Esophagus (tissue), 2 donors: ENCODE measurements at regions not wholly inside any gene's neighbourhood (a gene's known extent, or its start where the extent isn't known, plus 50 kb on each side); places are given as distances from the start of the nearest gene placed in this dataset.

Source experiments
- H3K27ac ChIP-seq, 2 donors: one replicate each; pipeline ENCODE4 v1.5.1; 2013; ENCODE audit warnings: low read depth in 2 of 2, mild to moderate bottlenecking in 2 of 2, inconsistent platforms in 1 of 2, low read length in 1 of 2, moderate library complexity in 1 of 2
- H3K27me3 ChIP-seq, 2 donors: one replicate each; pipeline ENCODE4 v1.6.1; 2013; ENCODE audit warnings: low read length in 2 of 2, control low read depth in 1 of 2, mild to moderate bottlenecking in 1 of 2; ENCODE audit not compliant: insufficient read depth in 2 of 2, control insufficient read depth in 1 of 2
- H3K36me3 ChIP-seq, 2 donors: one replicate each; pipeline ENCODE4 v1.6.1; 2013; ENCODE audit warnings: low read length in 1 of 2; ENCODE audit not compliant: control insufficient read depth in 2 of 2, insufficient read depth in 2 of 2
- H3K4me1 ChIP-seq, 2 donors: one replicate each; pipeline ENCODE4 v1.6.1; 2013; ENCODE audit warnings: low read length in 1 of 2; ENCODE audit not compliant: control insufficient read depth in 2 of 2, insufficient read depth in 2 of 2
- H3K4me3 ChIP-seq, 2 donors: one replicate each; pipeline ENCODE4 v1.5.1; 2013; ENCODE audit warnings: low read length in 2 of 2, mild to moderate bottlenecking in 2 of 2, low read depth in 1 of 2, moderate library complexity in 1 of 2
- H3K9me3 ChIP-seq, 2 donors: one replicate each; pipeline ENCODE4 v1.6.1; 2013; ENCODE audit warnings: mild to moderate bottlenecking in 2 of 2, low read depth in 1 of 2, low read length in 1 of 2, moderate library complexity in 1 of 2; ENCODE audit not compliant: control insufficient read depth in 2 of 2, insufficient read depth in 1 of 2
- WGBS, 2 donors: extraction: QIAGEN DNeasy Blood & Tissue Kit; methylation state at CpG; one replicate each; pipeline ENCODE4 v1.1.7; 2013; 5-methylcytosine and 5-hydroxymethylcytosine counted together
- donor health status: healthy with polysubstance abuse.
- donor health status: Bipolar disorder and iron deficiency.

DNA sequence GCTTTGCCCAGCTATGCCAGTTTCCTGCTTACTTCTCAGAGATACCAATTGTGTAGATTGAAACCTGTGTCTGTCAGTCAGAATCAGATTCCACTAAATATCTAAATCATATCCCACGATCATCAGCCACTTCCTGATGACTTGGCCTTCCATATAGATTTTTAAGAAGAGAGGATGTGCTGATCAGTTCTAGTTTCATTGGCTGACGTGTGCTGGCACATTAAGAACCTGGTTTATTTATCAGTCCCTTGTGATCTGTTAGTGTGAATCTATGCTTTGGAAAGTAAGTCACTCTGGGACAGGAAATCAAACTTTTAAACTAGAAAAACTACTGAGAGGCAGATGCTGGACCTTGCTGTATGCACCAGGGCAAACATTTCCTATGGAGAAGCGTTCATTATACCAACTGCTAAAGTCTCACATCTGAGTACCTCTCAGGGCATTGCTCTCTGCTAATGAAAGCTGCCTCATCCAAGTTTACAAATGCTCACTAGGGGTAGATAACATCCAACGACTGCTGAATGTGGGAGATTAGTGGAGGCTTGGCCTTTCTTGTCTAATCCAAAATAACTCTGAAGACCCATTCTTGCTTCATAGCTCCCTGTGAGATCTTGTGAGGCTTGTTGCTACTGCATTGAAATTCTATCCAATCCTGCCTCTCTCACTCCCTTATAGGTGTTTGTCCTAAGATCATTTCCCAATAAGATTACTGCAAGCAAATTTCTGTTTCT lies 109.1 kb downstream of the ARL4A start:
- H3K4me3 ChIP-seq: no peak overlapping the region
- H3K27me3 ChIP-seq: no peaks in the 10 kb centered on the region
- WGBS, 2 donors: 69 to 71% methylated on average over 4 of the region's 4 CpGs
- no peaks in the 10 kb centered on the region for H3K36me3 ChIP-seq
- H3K4me1 ChIP-seq: peaks cover 0 to 2% of the 10 kb centered on the region in 2 donors
- no peak overlapping the region for H3K27ac ChIP-seq
- H3K9me3 ChIP-seq: no peaks in the 10 kb centered on the region

DNA sequence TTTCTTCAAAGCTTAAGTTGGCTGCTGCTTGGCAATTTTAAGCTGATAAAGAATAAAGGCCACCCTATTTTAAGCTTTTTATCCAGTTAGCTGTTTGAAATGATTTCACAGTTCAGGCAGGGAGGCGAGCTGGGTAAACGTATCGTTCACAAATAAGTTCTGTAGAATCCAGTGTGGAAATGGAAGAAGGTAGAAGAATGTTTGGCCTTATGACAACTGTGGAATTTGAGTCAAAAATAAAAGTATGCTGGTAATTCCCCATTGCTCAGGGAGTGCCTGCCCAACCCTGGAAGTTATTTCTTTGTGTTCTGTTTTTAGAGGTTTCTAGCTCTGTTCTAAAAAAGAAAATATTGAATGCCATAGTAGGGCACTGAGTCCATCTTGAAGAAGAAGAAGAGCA lies 113.1 kb downstream of the ARL4A start:
- Histone ChIP-seq H3K36me3 (no peaks in the 10 kb centered on the region), H3K27me3 (no peaks in the 10 kb centered on the region), H3K27ac (no peak overlapping the region), H3K4me1 (peaks cover 0 to 3% of the 10 kb centered on the region in 2 donors), H3K9me3 (no peaks in the 10 kb centered on the region), H3K4me3 (no peak overlapping the region)
- WGBS, 2 donors: 42 to 47% methylated on average over 3 of the region's 3 CpGs

DNA sequence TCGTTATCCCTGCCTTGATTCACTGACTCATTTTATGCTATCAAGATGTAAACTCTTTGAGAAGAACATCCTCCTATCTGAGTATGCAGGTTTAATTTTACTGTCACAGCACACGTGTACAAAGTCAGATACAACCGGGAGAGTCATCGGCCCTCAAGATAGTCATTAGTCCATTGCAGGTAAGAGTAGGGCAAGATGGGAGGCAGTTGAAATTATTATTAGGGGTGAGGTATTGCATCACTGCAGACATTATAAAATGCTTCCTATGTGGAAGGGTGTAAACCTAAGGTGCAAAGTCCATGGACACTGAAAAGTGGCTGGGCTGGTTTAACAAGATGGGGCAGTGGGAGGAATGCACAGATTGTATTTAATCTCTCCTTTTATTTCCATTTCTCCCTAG lies 113.7 kb downstream of the ARL4A start:
- Histone ChIP-seq H3K4me3 (no peak overlapping the region), H3K9me3 (no peaks in the 10 kb centered on the region), H3K27ac (no peak overlapping the region), H3K36me3 (no peaks in the 10 kb centered on the region), H3K4me1 (peaks cover 0 to 3% of the 10 kb centered on the region in 2 donors), H3K27me3 (no peaks in the 10 kb centered on the region)
- 60 to 69% methylated on average over 4 of the region's 4 CpGs for WGBS, 2 donors

DNA sequence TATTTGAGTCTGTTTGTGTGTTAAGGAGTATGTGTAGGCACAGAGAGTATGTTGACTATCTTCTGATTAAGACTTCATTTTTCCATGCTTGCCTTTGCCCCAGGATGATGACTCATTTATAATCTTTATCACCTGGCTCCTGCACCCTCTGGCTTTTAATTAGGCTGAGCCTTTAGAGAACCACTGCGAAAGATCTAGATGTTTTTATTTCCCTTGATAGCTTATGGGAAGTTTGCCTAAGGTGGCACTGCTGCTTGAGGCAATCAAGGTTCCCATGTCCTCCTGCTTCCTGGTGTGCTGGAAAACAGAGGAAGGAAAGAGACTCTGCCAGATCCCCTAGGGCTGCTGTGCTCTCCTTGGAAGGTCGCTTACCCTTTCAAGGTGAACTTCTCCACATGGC lies 114.6 kb downstream of the ARL4A start:
- H3K4me1 ChIP-seq: peaks cover 0 to 3% of the 10 kb centered on the region in 2 donors
- no peaks in the 10 kb centered on the region for H3K36me3 ChIP-seq
- H3K27me3 ChIP-seq: no peaks in the 10 kb centered on the region
- peak overlapping the region; percentile 77 to 86 for H3K27ac ChIP-seq
- H3K4me3 ChIP-seq: no peak overlapping the region
- 27 to 32% methylated on average over 2 of the region's 2 CpGs for WGBS, 2 donors
- H3K9me3 ChIP-seq: no peaks in the 10 kb centered on the region

DNA sequence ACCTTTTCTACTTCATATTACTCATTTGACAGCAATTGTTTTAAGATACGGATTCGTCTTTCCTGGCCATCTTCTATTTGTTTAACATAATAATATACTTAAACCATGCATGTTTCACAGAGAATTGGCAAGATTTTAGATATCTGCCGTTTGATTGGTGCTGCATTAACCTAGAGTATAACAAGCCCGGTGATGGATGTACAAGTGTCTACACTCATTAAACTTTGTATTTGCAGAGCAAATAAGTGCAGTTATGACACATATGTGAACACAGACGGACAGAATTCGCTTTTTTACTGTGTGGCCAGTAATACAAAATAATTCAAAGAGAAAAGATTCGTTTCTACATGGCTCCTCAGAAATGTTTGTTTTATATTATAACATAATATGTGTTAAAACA lies 116.1 kb downstream of the ARL4A start:
- 58 to 69% methylated on average over 7 of the region's 7 CpGs for WGBS, 2 donors
- no peak overlapping the region for H3K27ac ChIP-seq

DNA sequence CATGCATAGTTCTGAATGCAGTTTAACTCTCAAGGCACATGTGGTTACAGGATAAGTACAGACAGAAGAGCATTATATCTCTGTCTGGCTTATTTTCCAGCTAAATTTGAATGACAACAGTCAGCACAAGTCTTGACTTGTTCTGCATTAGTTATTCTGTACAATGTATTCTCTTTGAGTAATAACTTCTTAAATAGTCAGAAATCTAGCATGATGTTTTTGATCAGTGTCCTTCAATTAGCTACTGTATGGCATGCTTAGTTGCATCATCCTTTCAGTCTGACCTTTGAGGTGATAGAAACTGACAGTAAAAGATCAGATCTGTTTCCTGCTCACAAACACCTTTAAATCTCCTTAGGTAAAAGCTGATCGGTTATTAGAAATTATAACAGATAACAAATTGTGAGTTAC lies 118.1 kb downstream of the ARL4A start:
- H3K27ac ChIP-seq: no peak overlapping the region
- 59 to 69% methylated on average over 1 of the region's 1 CpG for WGBS, 2 donors
- peaks cover 0 to 3% of the 10 kb centered on the region in 2 donors for H3K4me1 ChIP-seq
- no peaks in the 10 kb centered on the region for H3K36me3 ChIP-seq
- H3K4me3 ChIP-seq: no peak overlapping the region
- H3K27me3 ChIP-seq: no peaks in the 10 kb centered on the region
- H3K9me3 ChIP-seq: no peaks in the 10 kb centered on the region

More for the DNA sequence above, 116.1 kb downstream of the ARL4A start:
- peaks cover 0 to 3% of the 10 kb centered on the region in 2 donors for H3K4me1 ChIP-seq
- no peaks in the 10 kb centered on the region for H3K36me3 ChIP-seq
- H3K4me3 ChIP-seq: no peak overlapping the region
- no peaks in the 10 kb centered on the region for H3K9me3 ChIP-seq
- no peaks in the 10 kb centered on the region for H3K27me3 ChIP-seq

DNA sequence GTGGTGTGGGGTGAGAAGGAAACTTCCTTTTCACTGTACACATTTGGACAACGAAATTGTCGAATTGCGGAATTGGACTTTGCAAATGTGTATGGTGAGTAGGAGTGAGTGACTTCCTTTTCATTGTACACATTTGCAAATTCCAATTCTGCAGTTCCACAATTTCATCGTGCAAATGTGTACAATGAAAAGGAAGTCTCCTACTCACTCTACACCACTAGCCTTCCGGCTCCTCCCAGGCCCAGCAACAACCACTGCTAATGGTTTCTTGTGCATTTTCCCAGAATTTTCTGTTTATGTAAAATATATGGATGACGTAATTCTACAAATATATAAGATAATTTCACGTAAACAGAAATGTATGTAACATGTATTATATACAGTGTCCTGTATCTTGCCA lies 118.5 kb downstream of the ARL4A start:
- 71 to 77% methylated on average over 7 of the region's 7 CpGs for WGBS, 2 donors
- Histone ChIP-seq H3K4me3 (no peak overlapping the region), H3K4me1 (peaks cover 0 to 3% of the 10 kb centered on the region in 2 donors), H3K27me3 (no peaks in the 10 kb centered on the region), H3K36me3 (no peaks in the 10 kb centered on the region), H3K27ac (no peak overlapping the region), H3K9me3 (no peaks in the 10 kb centered on the region)

DNA sequence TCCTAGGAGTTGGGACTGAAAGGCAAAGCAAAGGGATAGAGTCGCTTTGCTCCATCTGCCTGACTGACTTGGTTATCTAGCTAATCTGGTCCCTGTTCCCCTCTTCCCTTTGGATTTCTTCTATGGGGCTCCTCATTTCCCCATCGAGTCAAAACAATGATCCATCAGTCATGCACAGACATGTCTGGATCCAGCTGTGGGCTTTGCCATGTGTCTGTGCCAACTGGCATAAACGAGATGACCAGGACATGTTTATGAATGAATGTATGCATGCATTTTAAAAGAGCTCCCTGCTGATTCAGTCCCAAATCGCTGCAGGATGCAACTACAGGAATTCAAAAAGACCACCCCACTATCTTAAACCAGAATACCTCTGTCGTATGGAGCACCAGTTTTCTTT lies 122.0 kb downstream of the ARL4A start:
- H3K27me3 ChIP-seq: no peaks in the 10 kb centered on the region
- H3K27ac ChIP-seq: no peak overlapping the region
- H3K36me3 ChIP-seq: no peaks in the 10 kb centered on the region
- no peaks in the 10 kb centered on the region for H3K9me3 ChIP-seq
- H3K4me3 ChIP-seq: no peak overlapping the region
- WGBS, 2 donors: 43 to 57% methylated on average over 5 of the region's 5 CpGs
- H3K4me1 ChIP-seq: no peaks in the 10 kb centered on the region

DNA sequence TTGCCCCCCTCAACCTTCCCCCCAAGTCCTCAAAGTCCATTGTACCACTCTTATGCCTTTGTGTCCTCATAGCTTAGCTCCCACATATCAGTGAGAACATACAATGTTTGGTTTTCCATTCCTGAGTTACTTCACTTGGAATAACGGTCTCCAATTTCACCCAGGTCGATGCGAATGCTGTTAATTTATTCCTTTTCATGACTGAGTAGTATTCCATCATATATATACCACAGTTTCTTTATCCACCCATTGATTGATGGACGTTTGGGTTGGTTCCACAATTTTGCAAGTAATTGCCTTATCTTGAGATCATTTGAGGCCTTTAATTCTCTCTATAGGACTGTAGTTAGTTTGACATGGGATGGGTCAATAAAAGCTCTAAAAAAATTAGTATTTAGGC lies 124.7 kb downstream of the ARL4A start:
- no peak overlapping the region for H3K4me3 ChIP-seq
- WGBS, 2 donors: 82 to 85% methylated on average over 4 of the region's 4 CpGs

DNA sequence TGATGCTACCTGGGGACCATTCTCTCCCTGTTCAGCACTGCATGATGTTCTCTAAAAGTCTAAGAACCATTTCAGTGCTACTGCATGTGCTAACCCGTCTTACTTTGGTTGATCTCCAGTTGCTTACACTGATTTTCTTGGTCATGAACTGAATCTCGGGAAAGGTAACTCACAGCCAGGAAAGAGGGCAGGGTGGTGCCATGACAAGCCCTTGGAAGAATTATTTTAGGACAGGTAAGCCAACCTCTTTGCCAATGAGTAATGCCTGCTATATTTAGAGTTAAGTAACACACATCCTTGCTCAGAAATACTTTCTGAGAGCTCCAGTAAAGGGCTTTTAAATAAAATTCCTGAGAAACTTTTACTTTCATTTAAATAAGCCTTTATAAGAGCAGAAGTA lies 126.7 kb downstream of the ARL4A start:
- WGBS, 2 donors: 48 to 77% methylated on average over 2 of the region's 2 CpGs
- Histone ChIP-seq H3K36me3 (no peaks in the 10 kb centered on the region), H3K4me3 (no peak overlapping the region), H3K27me3 (no peaks in the 10 kb centered on the region), H3K4me1 (no peaks in the 10 kb centered on the region), H3K9me3 (no peaks in the 10 kb centered on the region), H3K27ac (peak overlapping the region; percentile 59 to 69)

More for the DNA sequence above, 124.7 kb downstream of the ARL4A start:
- no peak overlapping the region for H3K27ac ChIP-seq
- H3K4me1 ChIP-seq: no peaks in the 10 kb centered on the region
- no peaks in the 10 kb centered on the region for H3K27me3 ChIP-seq
- no peaks in the 10 kb centered on the region for H3K36me3 ChIP-seq
- no peaks in the 10 kb centered on the region for H3K9me3 ChIP-seq
